Effector memory CD4-positive, alpha-beta T cell (primary cell): ENCODE measurements at regions not wholly inside any gene's neighbourhood (a gene's known extent, or its start where the extent isn't known, plus 50 kb on each side); places are given as distances from the start of the nearest gene placed in this dataset.

Source experiments
- DNase-seq, 3 donors: peaks; one replicate each; pipeline ENCODE4 v3.0.0-alpha.2; 2020
- H3K27ac ChIP-seq: 2 replicates; pipeline ENCODE4 v1.7.0; 2013; ENCODE audit warnings: mild to moderate bottlenecking, low read length, moderate library complexity; ENCODE audit not compliant: insufficient read depth, poor library complexity, severe bottlenecking
- H3K27me3 ChIP-seq: replicated peaks from 2 replicates; pipeline ENCODE4 v1.7.0; 2013; ENCODE audit warnings: mild to moderate bottlenecking, low read length; ENCODE audit not compliant: insufficient read depth, control insufficient read depth, poor library complexity, severe bottlenecking
- H3K36me3 ChIP-seq: 2 replicates; pipeline ENCODE4 v1.7.0; 2013; ENCODE audit warnings: mild to moderate bottlenecking, low read length, moderate library complexity; ENCODE audit not compliant: control insufficient read depth, insufficient read depth
- H3K4me1 ChIP-seq: 2 replicates; pipeline ENCODE4 v1.7.0; 2013; ENCODE audit warnings: low read length, mild to moderate bottlenecking; ENCODE audit not compliant: control insufficient read depth, insufficient read depth, poor library complexity, severe bottlenecking
- H3K4me3 ChIP-seq: 2 replicates; pipeline ENCODE4 v1.7.0; 2013; ENCODE audit warnings: low read length, low read depth, mild to moderate bottlenecking; ENCODE audit not compliant: insufficient read depth, poor library complexity, severe bottlenecking
- H3K9me3 ChIP-seq: 2 replicates; pipeline ENCODE4 v1.7.0; 2013; ENCODE audit warnings: mild to moderate bottlenecking, low read length, moderate library complexity; ENCODE audit not compliant: control insufficient read depth

DNA sequence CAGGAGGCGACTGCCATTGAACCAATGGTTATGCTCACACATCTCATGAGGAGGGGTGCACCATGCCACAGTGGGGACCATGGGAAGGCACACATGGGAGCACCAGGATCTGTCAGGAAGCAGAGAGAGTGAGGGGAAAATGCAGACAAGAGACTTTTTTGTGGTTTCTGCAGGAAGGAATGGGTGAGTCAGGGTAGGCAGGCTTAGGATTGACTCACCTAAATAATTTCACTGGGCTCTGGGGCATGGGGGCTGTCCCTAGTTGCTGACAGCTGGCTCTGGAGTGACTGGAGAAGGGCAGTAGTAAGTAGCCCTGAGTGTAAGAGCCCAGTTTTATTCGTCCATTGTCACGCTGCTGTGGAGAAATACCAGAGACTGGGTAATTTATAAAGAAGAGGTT lies 202.4 kb downstream of the AXIN2 start:
- no peaks in the 10 kb centered on the region for H3K36me3 ChIP-seq
- no peak overlapping the region for H3K27ac ChIP-seq
- H3K4me1 ChIP-seq = no peaks in the 10 kb centered on the region
- H3K4me3 ChIP-seq = no peak overlapping the region
- DNase-seq = no peak
- H3K27me3 ChIP-seq = no peaks in the 10 kb centered on the region
- no peaks in the 10 kb centered on the region for H3K9me3 ChIP-seq

DNA sequence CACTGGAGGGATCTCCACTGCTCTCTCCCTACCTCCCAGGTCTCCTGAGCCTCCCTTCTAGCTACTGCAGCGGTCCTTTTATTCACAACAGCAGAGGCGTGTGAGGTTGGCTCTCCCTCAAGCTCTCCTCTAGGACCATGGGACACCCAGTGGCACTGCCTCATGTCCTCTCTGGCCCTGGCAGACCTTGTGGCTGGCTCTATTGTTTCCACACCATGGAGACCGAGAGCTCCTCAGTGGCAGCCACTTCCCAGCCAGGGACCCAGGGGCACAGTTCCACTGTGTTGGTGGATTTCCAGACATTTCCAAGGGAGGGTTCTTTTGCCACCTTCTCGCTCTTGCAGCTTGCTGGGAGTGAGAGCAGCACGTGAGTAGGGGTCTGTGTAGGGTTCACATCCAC lies 204.9 kb downstream of the AXIN2 start:
- Histone ChIP-seq H3K9me3 (no peaks in the 10 kb centered on the region), H3K27ac (no peak overlapping the region), H3K4me3 (no peak overlapping the region), H3K4me1 (no peaks in the 10 kb centered on the region), H3K27me3 (no peaks in the 10 kb centered on the region), H3K36me3 (no peaks in the 10 kb centered on the region)
- no peak for DNase-seq

DNA sequence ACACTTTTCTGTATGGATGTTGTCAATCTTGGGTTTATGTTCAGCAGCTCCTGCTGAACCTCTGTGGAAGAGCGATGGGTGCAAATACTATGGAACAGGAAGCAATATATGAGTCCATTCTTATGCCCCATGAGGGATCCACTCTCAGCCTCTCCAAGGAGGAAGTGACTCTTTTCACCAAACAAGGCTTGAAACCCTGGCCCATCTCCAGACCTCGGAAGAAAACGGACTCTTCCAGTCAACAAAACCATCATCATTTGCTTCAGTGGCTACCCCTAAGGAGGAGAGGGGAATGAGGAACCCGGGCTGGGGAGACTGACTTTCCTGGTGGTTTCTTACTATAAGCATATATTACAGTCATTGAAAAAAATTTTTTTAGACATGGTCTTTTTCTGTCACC lies 206.2 kb downstream of the AXIN2 start:
- Histone ChIP-seq H3K27me3 (no peaks in the 10 kb centered on the region), H3K4me1 (no peaks in the 10 kb centered on the region), H3K27ac (no peak overlapping the region), H3K9me3 (no peaks in the 10 kb centered on the region), H3K4me3 (no peak overlapping the region), H3K36me3 (no peaks in the 10 kb centered on the region)
- no peak for DNase-seq

DNA sequence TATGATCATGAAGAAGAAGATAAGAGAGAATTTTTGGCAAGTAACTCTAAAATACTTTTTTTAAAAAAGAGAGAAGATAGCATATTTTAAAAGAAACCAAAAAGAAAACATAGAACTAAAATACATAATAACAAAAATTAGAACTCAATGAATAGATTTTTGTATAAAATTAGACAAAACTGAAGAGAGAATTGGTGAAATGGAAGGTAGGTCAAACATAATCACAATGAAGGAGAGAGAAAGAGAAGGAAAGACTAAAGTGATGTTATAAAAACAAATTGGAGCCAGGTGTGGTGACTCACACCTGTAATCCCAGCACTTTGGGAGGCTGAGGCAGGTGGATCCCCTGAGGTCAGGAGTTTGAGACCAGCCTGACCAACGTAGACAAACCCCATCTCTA lies 211.5 kb downstream of the AXIN2 start:
- H3K27me3 ChIP-seq = no peaks in the 10 kb centered on the region
- H3K9me3 ChIP-seq = no peaks in the 10 kb centered on the region
- no peaks in the 10 kb centered on the region for H3K4me1 ChIP-seq
- no peak for DNase-seq
- no peaks in the 10 kb centered on the region for H3K36me3 ChIP-seq
- H3K27ac ChIP-seq = no peak overlapping the region
- no peak overlapping the region for H3K4me3 ChIP-seq

DNA sequence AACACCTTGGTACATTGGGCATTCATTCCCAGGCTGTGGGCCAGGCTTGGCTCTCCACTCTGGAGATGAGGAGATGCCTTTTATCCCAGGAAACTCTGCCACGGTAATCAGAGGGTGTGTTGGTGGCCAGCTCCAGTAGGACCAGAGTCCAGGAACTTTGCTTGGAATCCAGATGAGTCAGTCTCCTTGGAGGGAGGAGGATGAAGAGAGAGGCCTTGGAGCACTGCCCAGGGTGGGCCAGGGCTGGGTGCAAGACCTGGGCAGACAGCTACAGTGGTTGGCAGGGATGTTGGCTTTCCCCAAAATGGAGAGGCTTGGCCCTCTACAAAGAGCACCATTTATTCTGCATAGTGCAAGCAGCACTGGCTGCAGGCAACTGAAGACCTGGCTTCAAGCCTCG lies 209.0 kb downstream of the RGS9 start:
- Histone ChIP-seq H3K36me3 (no peaks in the 10 kb centered on the region), H3K4me1 (no peaks in the 10 kb centered on the region), H3K27me3 (no peaks in the 10 kb centered on the region), H3K27ac (no peak overlapping the region), H3K9me3 (no peaks in the 10 kb centered on the region), H3K4me3 (no peak overlapping the region)
- no peak for DNase-seq

DNA sequence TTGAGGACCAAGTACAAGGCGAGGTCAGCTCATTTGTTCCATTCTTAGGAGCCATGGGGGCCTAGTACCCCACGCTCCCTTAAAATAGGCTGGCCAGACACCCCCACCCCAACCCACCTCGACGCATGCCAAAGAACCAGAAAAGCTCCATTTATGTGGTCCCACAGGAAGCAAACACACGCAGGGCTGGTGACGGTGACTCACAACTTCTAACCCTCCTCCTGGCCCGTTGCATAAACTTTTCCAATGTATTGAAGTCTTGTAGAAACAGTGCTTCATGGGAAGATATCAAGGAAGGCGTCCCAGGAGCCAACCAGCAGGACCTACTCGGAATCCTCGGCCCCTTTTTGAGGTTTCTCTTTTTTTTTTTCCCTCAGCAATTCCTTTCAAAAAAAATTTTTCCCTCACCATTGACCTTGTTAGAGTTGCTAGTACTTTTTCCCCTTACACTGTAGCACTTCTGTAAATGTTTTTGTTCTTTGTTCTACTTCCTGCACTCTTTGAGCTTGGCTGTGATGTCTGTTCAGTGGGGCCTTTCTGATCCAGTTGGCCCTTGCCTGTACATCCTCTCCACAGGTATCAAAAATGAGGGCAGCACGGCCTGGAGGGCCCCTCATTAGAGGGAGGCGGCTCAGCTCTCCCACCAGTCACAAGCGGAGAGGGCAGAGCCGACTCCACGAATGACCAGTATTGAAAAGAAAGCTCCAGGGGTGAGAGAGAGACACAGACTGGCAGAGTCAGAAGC lies 208.3 kb downstream of the RGS9 start:
- Histone ChIP-seq H3K36me3 (no peaks in the 10 kb centered on the region), H3K9me3 (no peaks in the 10 kb centered on the region), H3K4me3 (no peak overlapping the region), H3K27ac (no peak overlapping the region), H3K27me3 (peaks cover 2% of the 10 kb centered on the region), H3K4me1 (no peaks in the 10 kb centered on the region)
- no peak for DNase-seq

DNA sequence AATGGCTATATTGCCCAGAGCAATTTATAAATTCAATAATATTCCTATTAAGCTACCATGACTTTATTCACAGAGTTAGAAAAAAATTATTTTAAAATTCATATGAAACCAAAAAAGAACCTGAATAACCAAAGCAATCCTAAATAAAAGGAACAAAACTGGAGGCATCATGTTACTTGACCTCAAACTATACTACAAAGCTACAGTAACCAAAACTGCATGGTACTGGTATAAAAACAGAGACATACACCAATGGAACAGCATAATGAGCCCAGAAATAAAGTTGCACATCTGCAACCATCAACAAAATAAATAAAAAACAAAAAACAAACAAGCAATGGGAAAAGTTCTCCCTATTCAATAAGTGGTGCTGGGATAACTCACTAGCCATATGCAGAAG lies 203.2 kb downstream of the RGS9 start:
- Histone ChIP-seq H3K27me3 (peaks cover 6% of the 10 kb centered on the region), H3K4me3 (no peak overlapping the region), H3K4me1 (no peaks in the 10 kb centered on the region), H3K36me3 (no peaks in the 10 kb centered on the region), H3K27ac (no peak overlapping the region), H3K9me3 (peaks cover 3% of the 10 kb centered on the region)
- DNase-seq = no peak

DNA sequence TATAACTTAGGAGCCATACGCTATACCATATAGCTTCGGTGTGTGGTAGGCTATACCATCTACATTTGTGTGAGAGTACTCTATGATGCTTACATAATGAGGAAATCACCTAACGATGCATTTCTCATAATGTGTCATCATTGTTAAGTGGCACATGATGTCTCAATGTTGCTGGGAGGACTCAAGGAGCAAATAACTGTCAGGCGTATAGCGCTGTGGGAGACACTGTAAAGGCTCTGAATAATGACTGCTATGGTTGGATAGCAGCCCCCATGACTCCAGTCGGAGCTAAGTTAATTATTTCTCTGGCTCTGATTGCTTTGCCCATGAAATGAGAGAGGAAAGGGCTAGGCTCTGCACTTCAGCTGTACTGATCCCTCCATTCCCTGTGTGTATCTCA lies 197.2 kb downstream of the RGS9 start:
- Histone ChIP-seq H3K4me1 (no peaks in the 10 kb centered on the region), H3K9me3 (peaks cover 3% of the 10 kb centered on the region), H3K36me3 (no peaks in the 10 kb centered on the region), H3K27me3 (no peaks in the 10 kb centered on the region), H3K4me3 (no peak overlapping the region), H3K27ac (no peak overlapping the region)
- DNase-seq = no peak

DNA sequence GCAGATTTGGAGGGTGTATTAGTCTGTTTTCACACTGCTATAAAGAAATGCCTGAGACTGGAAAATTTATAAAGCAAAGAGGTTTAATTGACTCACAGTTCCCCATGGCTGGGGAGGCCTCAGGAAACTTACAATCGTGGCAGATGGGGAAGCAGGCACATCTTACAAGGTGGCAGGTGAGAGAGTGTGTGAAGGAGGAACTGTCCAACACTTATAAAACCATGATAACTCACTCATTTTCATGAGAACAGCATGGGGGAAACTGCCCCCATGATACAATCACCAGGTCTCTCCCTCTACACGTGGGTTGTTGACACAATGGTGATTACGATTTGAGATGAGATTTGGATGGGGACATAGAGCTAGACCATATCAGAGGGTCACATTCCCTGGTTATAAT lies 195.6 kb downstream of the RGS9 start:
- Histone ChIP-seq H3K27ac (no peak overlapping the region), H3K9me3 (no peaks in the 10 kb centered on the region), H3K4me3 (no peak overlapping the region), H3K27me3 (no peaks in the 10 kb centered on the region), H3K36me3 (no peaks in the 10 kb centered on the region), H3K4me1 (no peaks in the 10 kb centered on the region)
- no peak for DNase-seq

DNA sequence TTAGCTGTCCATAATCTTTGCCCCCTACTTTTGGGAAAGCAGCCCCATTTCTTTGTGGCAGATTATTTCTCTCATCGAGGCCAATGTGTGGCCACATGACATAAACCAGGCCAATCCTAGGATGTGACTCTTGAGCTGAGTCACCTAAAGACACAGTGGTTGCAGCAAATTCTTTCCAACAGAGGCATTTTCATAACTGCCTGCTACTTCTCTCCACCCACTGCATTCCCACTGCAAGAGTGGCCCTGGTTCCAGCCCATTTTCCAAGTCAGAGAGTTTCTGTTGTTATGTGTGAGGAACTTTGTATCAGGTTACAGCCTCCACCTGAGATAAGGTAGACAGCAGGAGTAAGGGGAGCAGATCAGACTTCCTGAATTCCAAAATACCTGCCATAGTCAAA lies 195.2 kb downstream of the RGS9 start:
- no peak overlapping the region for H3K27ac ChIP-seq
- no peak for DNase-seq
- H3K9me3 ChIP-seq = no peaks in the 10 kb centered on the region
- no peaks in the 10 kb centered on the region for H3K36me3 ChIP-seq
- no peaks in the 10 kb centered on the region for H3K27me3 ChIP-seq
- H3K4me1 ChIP-seq = no peaks in the 10 kb centered on the region
- H3K4me3 ChIP-seq = no peak overlapping the region
